BLaER1 (cell line): ENCODE measurements at regions not wholly inside any gene's neighbourhood (a gene's known extent, or its start where the extent isn't known, plus 50 kb on each side); places are given as distances from the start of the nearest gene placed in this dataset.
A peak's percentile ranks its signal among the peaks of the same experiment; 100 is the strongest.

Experiments
- H3K27ac ChIP-seq: shearing (Covaris generic); formaldehyde crosslinking; 2 replicates; pipeline ENCODE4 v1.8.1; 2022
- H3K27me3 ChIP-seq: shearing (Covaris generic); formaldehyde crosslinking; 2 replicates; pipeline ENCODE4 v1.8.1; 2022
- H3K36me3 ChIP-seq: shearing (Covaris generic); formaldehyde crosslinking; 2 replicates; pipeline ENCODE4 v1.8.1; 2022
- H3K4me1 ChIP-seq: shearing (Covaris generic); formaldehyde crosslinking; 2 replicates; pipeline ENCODE4 v1.8.1; 2022
- H3K4me2 ChIP-seq: shearing (Covaris generic); formaldehyde crosslinking; 2 replicates; pipeline ENCODE4 v1.8.1; 2022
- H3K4me3 ChIP-seq: shearing (Covaris generic); formaldehyde crosslinking; 2 replicates; pipeline ENCODE4 v1.8.1; 2022
- H3K9ac ChIP-seq: shearing (Covaris generic); formaldehyde crosslinking; 2 replicates; pipeline ENCODE4 v1.8.1; 2022
- H3K9me3 ChIP-seq: shearing (Covaris generic); formaldehyde crosslinking; 2 replicates; pipeline ENCODE4 v1.8.1; 2022
- H4K20me1 ChIP-seq: shearing (Covaris generic); formaldehyde crosslinking; 2 replicates; pipeline ENCODE4 v1.8.1; 2022
- Cebpa-rat ChIP-seq: shearing (Covaris generic); IDR thresholded peaks from 2 replicates; pipeline ENCODE4 v1.8.1; 2022

- Histone ChIP-seq H3K9me3 (peaks cover 13% of the 10 kb centered on the region), H3K4me2 (peak overlapping the region; percentile 76), H3K4me3 (no peak overlapping the region)
These were observed 208.8 kb upstream of the ARG1 start for GRCh38 chr6:131363947-131364834.

GRCh38 chr6:131366223-131366622 is 206.8 kb upstream of the ARG1 start:
- Histone ChIP-seq H3K4me2 (peak overlapping the region; percentile 76), H3K4me1 (peaks cover 76% of the 10 kb centered on the region), H3K4me3 (no peak overlapping the region), H3K27ac (peak overlapping the region; percentile 92), H3K9me3 (peaks cover 11% of the 10 kb centered on the region), H3K9ac (peak overlapping the region; percentile 71; the same call in 1 of the 2 replicates), H4K20me1 (no peaks in the 10 kb centered on the region), H3K27me3 (no peaks in the 10 kb centered on the region), H3K36me3 (no peaks in the 10 kb centered on the region)
- no peak for TF ChIP-seq Cebpa-rat

More at GRCh38 chr6:131363947-131364834, 208.8 kb upstream of the ARG1 start:
- Histone ChIP-seq H3K36me3 (no peaks in the 10 kb centered on the region), H3K27me3 (no peaks in the 10 kb centered on the region), H3K4me1 (peaks cover 57% of the 10 kb centered on the region), H3K27ac (peak overlapping the region; percentile 92; the same call in 1 of the 2 replicates), H4K20me1 (no peaks in the 10 kb centered on the region), H3K9ac (no peak overlapping the region)
- no peak for TF ChIP-seq Cebpa-rat

GRCh38 chr6:131367206-131367873 is 205.7 kb upstream of the ARG1 start:
- Histone ChIP-seq H3K9ac (peak overlapping the region; percentile 71), H3K4me2 (peak overlapping the region; percentile 76), H3K27ac (peak overlapping the region; percentile 92), H3K27me3 (no peaks in the 10 kb centered on the region), H3K4me3 (no peak overlapping the region), H3K4me1 (peaks cover 76% of the 10 kb centered on the region), H4K20me1 (no peaks in the 10 kb centered on the region), H3K36me3 (no peaks in the 10 kb centered on the region), H3K9me3 (peaks cover 10% of the 10 kb centered on the region)
- TF ChIP-seq Cebpa-rat: no peak

DNA sequence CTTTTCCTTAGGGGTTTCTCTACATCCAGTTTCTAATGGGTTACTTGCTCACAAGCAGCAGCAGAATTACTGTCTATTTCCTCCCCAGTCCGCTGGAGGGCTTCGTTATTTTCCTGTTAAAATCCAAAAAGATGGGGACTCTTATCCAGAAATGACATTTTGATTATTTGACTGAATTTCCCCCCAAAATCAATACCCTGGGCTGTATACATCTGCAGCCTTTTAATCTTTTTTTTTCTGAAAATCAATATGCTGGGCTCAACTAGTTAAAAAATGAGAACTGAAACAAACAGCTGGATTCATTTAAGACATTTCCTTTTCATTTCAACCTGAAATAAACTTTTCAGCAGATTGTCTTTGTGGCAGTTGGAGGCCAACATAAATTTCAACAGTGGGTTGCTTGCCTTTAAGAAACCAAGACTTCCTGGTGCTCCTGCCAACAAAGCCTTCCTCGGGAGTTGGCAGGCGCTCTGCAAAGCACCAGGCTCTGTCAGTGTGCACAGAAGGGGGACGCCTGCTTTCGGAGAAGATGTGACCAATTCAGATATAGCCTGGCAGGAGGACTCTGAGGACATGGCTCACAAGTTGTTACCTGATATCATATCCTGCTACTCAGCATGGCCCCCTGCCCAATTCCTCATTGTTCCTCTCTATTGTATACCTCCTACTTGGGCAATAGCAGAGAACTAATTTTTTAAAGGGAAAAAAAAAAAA is 204.7 kb upstream of the ARG1 start:
- Histone ChIP-seq H3K27ac (peak overlapping the region; percentile 92), H3K36me3 (no peaks in the 10 kb centered on the region), H3K27me3 (no peaks in the 10 kb centered on the region), H3K9ac (peak overlapping the region; percentile 71), H3K9me3 (peaks cover 14% of the 10 kb centered on the region), H4K20me1 (no peaks in the 10 kb centered on the region), H3K4me2 (peak overlapping the region; percentile 76), H3K4me3 (peak overlapping the region; percentile 6; the same call in 1 of the 2 replicates), H3K4me1 (peaks cover 78% of the 10 kb centered on the region)
- TF ChIP-seq Cebpa-rat: no peak; the same call in 1 of the 2 replicates

- no peak overlapping the region for H3K9ac ChIP-seq
- H3K9me3 ChIP-seq: peaks cover 20% of the 10 kb centered on the region
- no peak overlapping the region for H3K4me3 ChIP-seq
These were observed 200.5 kb upstream of the ARG1 start for GRCh38 chr6:131372535-131372934.

DNA sequence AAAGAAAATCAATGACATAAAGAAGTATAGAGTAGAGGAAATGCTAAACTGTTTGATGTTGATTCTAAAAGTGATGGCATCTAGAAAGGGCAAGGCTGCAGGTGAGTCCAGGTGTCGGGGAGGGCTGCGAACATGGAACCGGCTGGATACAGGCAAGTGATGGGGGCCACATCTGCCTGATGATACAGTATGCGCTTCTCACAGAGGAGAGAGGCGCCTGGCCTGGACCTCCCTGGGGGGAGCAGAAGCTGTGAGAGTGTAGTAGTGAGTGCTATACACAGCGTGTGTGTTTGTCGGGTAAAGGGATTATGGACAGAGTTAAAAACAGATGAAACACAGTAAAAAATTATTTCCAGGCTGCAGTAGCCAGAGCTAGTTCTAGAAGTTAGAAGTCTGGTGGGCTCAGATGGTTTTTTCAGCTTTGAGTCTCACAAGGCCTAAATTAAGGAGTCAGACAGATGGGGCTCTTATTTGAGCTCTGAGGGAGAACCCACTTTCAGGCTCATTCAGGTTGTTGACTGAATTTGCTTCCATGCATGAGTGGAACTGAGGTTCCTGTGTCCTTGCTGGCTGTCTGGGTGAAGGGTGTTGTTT is 195.8 kb upstream of the ARG1 start:
- TF ChIP-seq Cebpa-rat: no peak
- Histone ChIP-seq H3K36me3 (no peaks in the 10 kb centered on the region), H3K27me3 (no peaks in the 10 kb centered on the region), H4K20me1 (no peaks in the 10 kb centered on the region), H3K27ac (peak overlapping the region; percentile 55), H3K9me3 (peaks cover 21% of the 10 kb centered on the region), H3K4me1 (peaks cover 61% of the 10 kb centered on the region), H3K4me3 (no peak overlapping the region), H3K9ac (no peak overlapping the region), H3K4me2 (peak overlapping the region; percentile 58)

More at GRCh38 chr6:131372535-131372934, 200.5 kb upstream of the ARG1 start:
- no peak overlapping the region for H3K4me2 ChIP-seq
- H3K4me1 ChIP-seq: peaks cover 54% of the 10 kb centered on the region
- TF ChIP-seq Cebpa-rat: no peak
- no peak overlapping the region for H3K27ac ChIP-seq
- no peaks in the 10 kb centered on the region for H3K27me3 ChIP-seq
- H4K20me1 ChIP-seq: no peaks in the 10 kb centered on the region
- H3K36me3 ChIP-seq: no peaks in the 10 kb centered on the region

GRCh38 chr6:131378874-131379273 is 194.2 kb upstream of the ARG1 start:
- Histone ChIP-seq H3K27ac (no peak overlapping the region), H3K4me3 (no peak overlapping the region), H3K36me3 (no peaks in the 10 kb centered on the region), H3K4me2 (no peak overlapping the region), H3K27me3 (no peaks in the 10 kb centered on the region), H3K9me3 (peaks cover 18% of the 10 kb centered on the region), H3K9ac (no peak overlapping the region), H3K4me1 (peaks cover 71% of the 10 kb centered on the region), H4K20me1 (no peaks in the 10 kb centered on the region)
- TF ChIP-seq Cebpa-rat: no peak

- Histone ChIP-seq H3K9me3 (peaks cover 18% of the 10 kb centered on the region), H3K4me1 (peaks cover 75% of the 10 kb centered on the region), H3K9ac (no peak overlapping the region; the same call in 1 of the 2 replicates), H3K4me3 (peak overlapping the region; percentile 36; the same call in 1 of the 2 replicates), H3K4me2 (peak overlapping the region; percentile 61), H3K36me3 (no peaks in the 10 kb centered on the region), H3K27me3 (no peaks in the 10 kb centered on the region), H4K20me1 (no peaks in the 10 kb centered on the region), H3K27ac (peak overlapping the region; percentile 84)
- TF ChIP-seq Cebpa-rat: no peak
These were observed 193.1 kb upstream of the ARG1 start for GRCh38 chr6:131379948-131380347.

GRCh38 chr6:131381052-131381708 is 191.8 kb upstream of the ARG1 start:
- Histone ChIP-seq H3K36me3 (no peaks in the 10 kb centered on the region), H3K27ac (peak overlapping the region; percentile 84), H3K4me1 (peaks cover 70% of the 10 kb centered on the region), H3K9ac (peak overlapping the region; percentile 64), H3K4me3 (peak overlapping the region; percentile 15), H3K27me3 (no peaks in the 10 kb centered on the region), H4K20me1 (no peaks in the 10 kb centered on the region), H3K9me3 (peaks cover 30% of the 10 kb centered on the region), H3K4me2 (peak overlapping the region; percentile 61)
- TF ChIP-seq Cebpa-rat: no peak
